ENCODE measurements at regions not wholly inside any gene's neighbourhood (a gene's known extent, or its start where the extent isn't known, plus 50 kb on each side); places are given as distances from the start of the nearest gene placed in this dataset.

- Mint-ChIP-seq H3K36me3 (ENCODE audit: insufficient read depth) (no peaks in the 10 kb centered on the region), H3K4me1 (ENCODE audit: low read depth) (peaks cover 8% of the 10 kb centered on the region), H3K27ac (no peak overlapping the region), H3K27me3 (peaks cover 1% of the 10 kb centered on the region), H3K4me3 (ENCODE audit: low read depth) (no peak overlapping the region), H3K9me3 (ENCODE audit: low read depth) (no peaks in the 10 kb centered on the region)
- no peak for TF ChIP-seq CTCF (IDR thresholded peaks at IDR 0.05; ENCODE audit: unreplicated experiment)
- no peak for DNase-seq (ENCODE audit: low spot score, unreplicated experiment)
These were observed 90.5 kb upstream of the RAPGEF2 start for GRCh38 chr4:159012381-159012780.

- H3K4me1 Mint-ChIP-seq (ENCODE audit: low read depth) = peaks cover 8% of the 10 kb centered on the region
- peaks cover 3% of the 10 kb centered on the region for H3K27me3 Mint-ChIP-seq
- no peak for DNase-seq (ENCODE audit: low spot score, unreplicated experiment)
- no peaks in the 10 kb centered on the region for H3K36me3 Mint-ChIP-seq (ENCODE audit: insufficient read depth)
- H3K9me3 Mint-ChIP-seq (ENCODE audit: low read depth) = no peaks in the 10 kb centered on the region
- TF ChIP-seq CTCF (IDR thresholded peaks at IDR 0.05; ENCODE audit: unreplicated experiment) = no peak
- H3K4me3 Mint-ChIP-seq (ENCODE audit: low read depth) = no peak overlapping the region
- no peak overlapping the region for H3K27ac Mint-ChIP-seq
These were observed 89.2 kb upstream of the RAPGEF2 start for GRCh38 chr4:159013692-159014091.

- no peak for DNase-seq (ENCODE audit: low spot score, unreplicated experiment)
- no peak for TF ChIP-seq CTCF (IDR thresholded peaks at IDR 0.05; ENCODE audit: unreplicated experiment)
- Mint-ChIP-seq H3K4me3 (ENCODE audit: low read depth) (no peak overlapping the region), H3K4me1 (ENCODE audit: low read depth) (peaks cover 8% of the 10 kb centered on the region), H3K9me3 (ENCODE audit: low read depth) (no peaks in the 10 kb centered on the region), H3K27ac (no peak overlapping the region), H3K36me3 (ENCODE audit: insufficient read depth) (no peaks in the 10 kb centered on the region), H3K27me3 (peaks cover 3% of the 10 kb centered on the region)
These were observed 88.0 kb upstream of the RAPGEF2 start for GRCh38 chr4:159014859-159015258.

GRCh38 chr4:159015841-159016240 is 87.0 kb upstream of the RAPGEF2 start:
- no peaks in the 10 kb centered on the region for H3K9me3 Mint-ChIP-seq (ENCODE audit: low read depth)
- no peak overlapping the region for H3K27ac Mint-ChIP-seq
- H3K4me3 Mint-ChIP-seq (ENCODE audit: low read depth) = no peak overlapping the region
- no peak for DNase-seq (ENCODE audit: low spot score, unreplicated experiment)
- no peaks in the 10 kb centered on the region for H3K36me3 Mint-ChIP-seq (ENCODE audit: insufficient read depth)
- no peak for TF ChIP-seq CTCF (IDR thresholded peaks at IDR 0.05; ENCODE audit: unreplicated experiment)
- H3K27me3 Mint-ChIP-seq = peaks cover 3% of the 10 kb centered on the region
- peaks cover 5% of the 10 kb centered on the region for H3K4me1 Mint-ChIP-seq (ENCODE audit: low read depth)

- Mint-ChIP-seq H3K27me3 (peaks cover 3% of the 10 kb centered on the region), H3K36me3 (ENCODE audit: insufficient read depth) (no peaks in the 10 kb centered on the region), H3K27ac (no peak overlapping the region), H3K4me1 (ENCODE audit: low read depth) (peaks cover 4% of the 10 kb centered on the region), H3K9me3 (ENCODE audit: low read depth) (no peaks in the 10 kb centered on the region), H3K4me3 (ENCODE audit: low read depth) (no peak overlapping the region)
- peak; percentile 34 for TF ChIP-seq CTCF (IDR thresholded peaks at IDR 0.05; ENCODE audit: unreplicated experiment)
- DNase-seq (ENCODE audit: low spot score, unreplicated experiment) = no peak
These were observed 86.3 kb upstream of the RAPGEF2 start for GRCh38 chr4:159016593-159017024.

Measured in progenitor cell of endocrine pancreas (in vitro differentiated cells).